K562 (cell line): ENCODE measurements at regions not wholly inside any gene's neighbourhood (a gene's known extent, or its start where the extent isn't known, plus 50 kb on each side); places are given as distances from the start of the nearest gene placed in this dataset.
A peak's percentile ranks its signal among the peaks of the same experiment; 100 is the strongest.

ENCODE experiments used
- ARID1B ChIP-seq: fragments of 450-650 bp; IDR thresholded peaks from 2 replicates; pipeline ENCODE4 v1.6.1; 2016; ENCODE audit warnings: antibody characterized with exemption, mild to moderate bottlenecking, inconsistent platforms
- BRCA1 ChIP-seq, 2 experiments: fragments of 450-650 bp in 1 of 2; sonication (generic) in 1 of 2; formaldehyde crosslinking in 1 of 2; IDR thresholded peaks; 2 replicates each; pipeline versions ENCODE4 v1.5.0 to v1.6.1; 2017 to 2020; ENCODE audit warnings: mild to moderate bottlenecking in 1 of 2, missing genetic modification reagents in 1 of 2
- CBFA2T3 ChIP-seq: fragments of 450-650 bp; IDR thresholded peaks from 2 replicates; pipeline ENCODE4 v1.6.1; 2017
- DPF2 ChIP-seq: fragments of 450-650 bp; IDR thresholded peaks from 2 replicates; pipeline ENCODE4 v1.6.1; 2016
- EGR1 ChIP-seq: fragments of 450-650 bp; conservative IDR thresholded peaks from 2 replicates; pipeline ENCODE4 v1.6.1; 2017; ENCODE audit warnings: mild to moderate bottlenecking
- FOXP1 ChIP-seq: sonication (generic); formaldehyde crosslinking; IDR thresholded peaks from 2 replicates; pipeline ENCODE4 v1.8.0; 2022; ENCODE audit warnings: mild to moderate bottlenecking, missing genetic modification reagents
- HDAC2 ChIP-seq: fragments of 450-650 bp; IDR thresholded peaks from 2 replicates; pipeline ENCODE4 v1.6.1; 2016; ENCODE audit warnings: mild to moderate bottlenecking
- HNRNPH1 ChIP-seq: fragments of 200-400 bp; formaldehyde crosslinking; optimal IDR thresholded peaks from 2 replicates; pipeline ENCODE3; 2017; ENCODE audit warnings: low read depth, mild to moderate bottlenecking, low read length, moderate library complexity
- IRF2 ChIP-seq: sonication (generic); formaldehyde crosslinking; IDR thresholded peaks from 2 replicates; pipeline ENCODE4 v1.8.1; 2022; ENCODE audit warnings: mild to moderate bottlenecking, missing genetic modification reagents
- MGA ChIP-seq: fragments of 450-650 bp; IDR thresholded peaks from 2 replicates; pipeline ENCODE4 v1.6.1; 2016; ENCODE audit warnings: mild to moderate bottlenecking, moderate library complexity
- NFRKB ChIP-seq: fragments of 450-650 bp; IDR thresholded peaks from 2 replicates; pipeline ENCODE4 v1.6.1; 2016; ENCODE audit warnings: low read depth
- POLR2AphosphoS5 ChIP-seq: IDR thresholded peaks from 2 replicates; pipeline ENCODE4 v1.6.1; 2011; ENCODE audit warnings: mild to moderate bottlenecking, low read depth, low read length, moderate library complexity; ENCODE audit not compliant: control insufficient read depth, insufficient read depth
- POLR3G ChIP-seq: IDR thresholded peaks from 2 replicates; pipeline ENCODE4 v1.6.1; 2011; ENCODE audit not compliant: insufficient read length, insufficient replicate concordance; ENCODE audit errors: extremely low read depth
- RBM25 ChIP-seq: fragments of 200-400 bp; formaldehyde crosslinking; IDR thresholded peaks from 2 replicates; pipeline ENCODE4 v1.6.1; 2018; ENCODE audit warnings: low read length, low read depth, moderate library complexity; ENCODE audit not compliant: severe bottlenecking
- SMAD2 ChIP-seq: fragments of 150-350 bp; IDR thresholded peaks from 2 replicates; pipeline ENCODE4 v1.6.1; 2014; ENCODE audit warnings: low read depth, mild to moderate bottlenecking, low read length
- SMARCA4 ChIP-seq: fragments of 450-650 bp; IDR thresholded peaks from 2 replicates; pipeline ENCODE4 v1.6.1; 2016
- SMARCA5 ChIP-seq: fragments of 450-650 bp; IDR thresholded peaks from 2 replicates; pipeline ENCODE4 v1.6.1; 2016
- SOX6 ChIP-seq: fragments of 450-650 bp; IDR thresholded peaks from 2 replicates; pipeline ENCODE4 v1.6.1; 2014; ENCODE audit warnings: mild to moderate bottlenecking
- VEZF1 ChIP-seq: fragments of 200-800 bp; sonication (Bioruptor generic); IDR thresholded peaks from 2 replicates; pipeline ENCODE4 v1.6.1; 2017; ENCODE audit warnings: missing genetic modification characterization, missing compliant biosample characterization
- ZNF57 ChIP-seq: fragments of 450-650 bp; formaldehyde crosslinking; IDR thresholded peaks from 2 replicates; pipeline ENCODE4 v1.4.0; 2020; ENCODE audit warnings: mild to moderate bottlenecking, moderate library complexity

GRCh38 chr3:42023380-42023779 lies 61.5 kb upstream of the ULK4 start (continued):
- no peak for TF ChIP-seq MGA
- peak; percentile 49 for TF ChIP-seq CBFA2T3
- peak; percentile 56 for TF ChIP-seq ARID1B
- TF ChIP-seq NFRKB: no peak
- TF ChIP-seq SMARCA5: no peak
- TF ChIP-seq POLR2AphosphoS5: no peak
- 0 out of 2 replicates have a peak, but pooled peaks have one; percentile 36 for TF ChIP-seq EGR1
- TF ChIP-seq RBM25: no peak
- peak; percentile 39; the same call in 1 of the 2 replicates for TF ChIP-seq SOX6
- no peak for TF ChIP-seq ZNF57 (CRISPR knock-in tag)
- no peak for TF ChIP-seq HDAC2
- TF ChIP-seq DPF2: no peak; the same call in 1 of the 2 replicates
- peak; percentile 44; the same call in 1 of the 2 replicates for TF ChIP-seq VEZF1 (CRISPR knock-in tag)
- TF ChIP-seq BRCA1 (IDR thresholded peaks at IDR 0.05): no peak
- TF ChIP-seq BRCA1 (CRISPR knock-in tag; IDR thresholded peaks at IDR 0.05): no peak
- no peak for TF ChIP-seq POLR3G
- TF ChIP-seq SMARCA4: 0 out of 2 replicates have a peak, but pooled peaks have one; percentile 27
- TF ChIP-seq SMAD2: no peak
- no peak for TF ChIP-seq IRF2 (CRISPR knock-in tag)
- no peak for TF ChIP-seq FOXP1 (CRISPR knock-in tag)
- no peak for TF ChIP-seq HNRNPH1
